ENCODE measurements at regions not wholly inside any gene's neighbourhood (a gene's known extent, or its start where the extent isn't known, plus 50 kb on each side); places are given as distances from the start of the nearest gene placed in this dataset.

- Histone ChIP-seq H3K9me3 (ENCODE audit: low read depth) (peaks cover 11% of the 10 kb centered on the region), H3K79me2 (no peaks in the 10 kb centered on the region), H3K9me2 (replicated peaks; ENCODE audit: insufficient read depth) (no peaks in the 10 kb centered on the region), H3K4me2 (no peak overlapping the region), H3K27ac (no peak overlapping the region), H4K20me1 (ENCODE audit: insufficient read depth, poor library complexity, severe bottlenecking) (no peaks in the 10 kb centered on the region), H2AFZ (no peak overlapping the region), H3K27me3 (no peaks in the 10 kb centered on the region), H3K4me1 (ENCODE audit: insufficient read depth) (no peaks in the 10 kb centered on the region), H3K4me3 (no peak overlapping the region), H3K36me3 (replicated peaks; ENCODE audit: insufficient read depth, low read depth) (no peaks in the 10 kb centered on the region)
- DNase-seq (ENCODE audit: low spot score): no peak
- TF ChIP-seq EZH2phosphoT487 (IDR thresholded peaks at IDR 0.05; ENCODE audit: low read depth, severe bottlenecking, unreplicated experiment) (no peak), CTCF (IDR thresholded peaks at IDR 0.05; ENCODE audit: poor library complexity) (no peak), EZH2 (IDR thresholded peaks at IDR 0.05; ENCODE audit: borderline replicate concordance) (no peak)
- WGBS (ENCODE audit: low lambda C conversion rate, missing lambda C conversion rate): 100% methylated on average over 2 of the region's 2 CpGs
Measured at GRCh38 chr2:199707593-199708185, 143.3 kb downstream of the FTCDNL1 start.

- no peak overlapping the region for H3K4me2 ChIP-seq
- no peaks in the 10 kb centered on the region for H3K9me2 ChIP-seq (replicated peaks; ENCODE audit: insufficient read depth)
- H3K9me3 ChIP-seq (ENCODE audit: low read depth): peaks cover 11% of the 10 kb centered on the region
- H3K79me2 ChIP-seq: no peaks in the 10 kb centered on the region
- H3K4me1 ChIP-seq (ENCODE audit: insufficient read depth): no peaks in the 10 kb centered on the region
- H3K27ac ChIP-seq: no peak overlapping the region
- no peak overlapping the region for H2AFZ ChIP-seq
- 100% methylated on average over 1 of the region's 1 CpG for WGBS (ENCODE audit: low lambda C conversion rate, missing lambda C conversion rate)
- no peaks in the 10 kb centered on the region for H3K36me3 ChIP-seq (replicated peaks; ENCODE audit: insufficient read depth, low read depth)
- TF ChIP-seq EZH2 (IDR thresholded peaks at IDR 0.05; ENCODE audit: borderline replicate concordance) (no peak), CTCF (IDR thresholded peaks at IDR 0.05; ENCODE audit: poor library complexity) (no peak), EZH2phosphoT487 (IDR thresholded peaks at IDR 0.05; ENCODE audit: low read depth, severe bottlenecking, unreplicated experiment) (no peak)
- DNase-seq (ENCODE audit: low spot score): no peak
- H3K27me3 ChIP-seq: no peaks in the 10 kb centered on the region
- no peak overlapping the region for H3K4me3 ChIP-seq
- H4K20me1 ChIP-seq (ENCODE audit: insufficient read depth, poor library complexity, severe bottlenecking): no peaks in the 10 kb centered on the region
Measured at GRCh38 chr2:199705538-199705937, 145.5 kb downstream of the FTCDNL1 start.

- H3K4me3 ChIP-seq: no peak overlapping the region
- H3K36me3 ChIP-seq (replicated peaks; ENCODE audit: insufficient read depth, low read depth): no peaks in the 10 kb centered on the region
- no peaks in the 10 kb centered on the region for H3K4me1 ChIP-seq (ENCODE audit: insufficient read depth)
- TF ChIP-seq EZH2 (IDR thresholded peaks at IDR 0.05; ENCODE audit: borderline replicate concordance) (no peak), EZH2phosphoT487 (IDR thresholded peaks at IDR 0.05; ENCODE audit: low read depth, severe bottlenecking, unreplicated experiment) (no peak), CTCF (IDR thresholded peaks at IDR 0.05; ENCODE audit: poor library complexity) (peak; percentile 61)
- no peaks in the 10 kb centered on the region for H3K9me2 ChIP-seq (replicated peaks; ENCODE audit: insufficient read depth)
- DNase-seq (ENCODE audit: low spot score): peak; percentile 44
- no peaks in the 10 kb centered on the region for H3K79me2 ChIP-seq
- H4K20me1 ChIP-seq (ENCODE audit: insufficient read depth, poor library complexity, severe bottlenecking): no peaks in the 10 kb centered on the region
- no peaks in the 10 kb centered on the region for H3K27me3 ChIP-seq
- no peak overlapping the region for H3K27ac ChIP-seq
- H3K4me2 ChIP-seq: no peak overlapping the region
- no peak overlapping the region for H2AFZ ChIP-seq
- peaks cover 11% of the 10 kb centered on the region for H3K9me3 ChIP-seq (ENCODE audit: low read depth)
- WGBS (ENCODE audit: low lambda C conversion rate, missing lambda C conversion rate): 80% methylated on average over 1 of the region's 1 CpG
Measured at GRCh38 chr2:199704358-199705238, 146.4 kb downstream of the FTCDNL1 start.

All from hepatocyte (in vitro differentiated cells).